Breast epithelium (tissue), 4 donors: ENCODE measurements at regions not wholly inside any gene's neighbourhood (a gene's known extent, or its start where the extent isn't known, plus 50 kb on each side); places are given as distances from the start of the nearest gene placed in this dataset.

Experiments used
- DNase-seq, 2 donors: peaks; one replicate each; pipeline ENCODE4 v3.0.0-alpha.2; 2019; ENCODE audit warnings: low spot score in 2 of 2
- H3K27ac ChIP-seq, 2 donors: fragments of 200-600 bp; sonication (generic) in 1 of 2; one replicate each; pipeline ENCODE4 v1.5.1; 2016 to 2019; ENCODE audit warnings: mild to moderate bottlenecking in 1 of 2
- H3K27me3 ChIP-seq, 2 donors: fragments of 200-600 bp; sonication (generic) in 1 of 2; one replicate each; pipeline versions ENCODE4 v1.5.1 to v1.6.0; 2017 to 2019; ENCODE audit warnings: control low read depth in 1 of 2, mild to moderate bottlenecking in 1 of 2
- H3K36me3 ChIP-seq: fragments of 200-600 bp; one replicate; pipeline ENCODE4 v1.5.1; 2019
- H3K4me1 ChIP-seq, 2 donors: fragments of 200-600 bp; sonication (generic); one replicate each; pipeline ENCODE4 v1.5.1; 2016 to 2019; ENCODE audit warnings: control low read depth in 1 of 2
- H3K4me3 ChIP-seq, 3 donors: fragments of 200-600 bp; sonication (generic); 1 replicate in 2 of 3; 2 replicates in 1 of 3; pipeline ENCODE4 v1.5.1; 2016 to 2019; ENCODE audit warnings: mild to moderate bottlenecking in 3 of 3, moderate library complexity in 2 of 3
- H3K9me3 ChIP-seq, 2 donors: fragments of 200-600 bp; sonication (generic) in 1 of 2; one replicate each; pipeline ENCODE4 v1.5.1; 2016 to 2019; ENCODE audit warnings: control low read depth in 1 of 2
- CTCF ChIP-seq, 3 donors: fragments of 450-650 bp; IDR thresholded peaks; one replicate each; pipeline ENCODE4 v1.5.1; 2016 to 2017; ENCODE audit warnings: antibody characterized with exemption in 3 of 3, mild to moderate bottlenecking in 3 of 3, moderate library complexity in 3 of 3
- POLR2A ChIP-seq: fragments of 450-650 bp; IDR thresholded peaks from one replicate; pipeline ENCODE4 v1.6.1; 2016; ENCODE audit warnings: antibody characterized with exemption, mild to moderate bottlenecking, moderate library complexity
- POLR2AphosphoS5 ChIP-seq, 3 donors: sonication (generic); formaldehyde crosslinking; IDR thresholded peaks; one replicate each; pipeline ENCODE4 v1.6.1; 2017; ENCODE audit warnings: antibody characterized with exemption in 3 of 3
- intact Hi-C: fragments of 100-400 bp; cut with DNase I; formaldehyde crosslinking; loops from one replicate; pipeline ENCODE4 v1.15.1; 2023; ENCODE audit warnings: low total_unique reads

DNA sequence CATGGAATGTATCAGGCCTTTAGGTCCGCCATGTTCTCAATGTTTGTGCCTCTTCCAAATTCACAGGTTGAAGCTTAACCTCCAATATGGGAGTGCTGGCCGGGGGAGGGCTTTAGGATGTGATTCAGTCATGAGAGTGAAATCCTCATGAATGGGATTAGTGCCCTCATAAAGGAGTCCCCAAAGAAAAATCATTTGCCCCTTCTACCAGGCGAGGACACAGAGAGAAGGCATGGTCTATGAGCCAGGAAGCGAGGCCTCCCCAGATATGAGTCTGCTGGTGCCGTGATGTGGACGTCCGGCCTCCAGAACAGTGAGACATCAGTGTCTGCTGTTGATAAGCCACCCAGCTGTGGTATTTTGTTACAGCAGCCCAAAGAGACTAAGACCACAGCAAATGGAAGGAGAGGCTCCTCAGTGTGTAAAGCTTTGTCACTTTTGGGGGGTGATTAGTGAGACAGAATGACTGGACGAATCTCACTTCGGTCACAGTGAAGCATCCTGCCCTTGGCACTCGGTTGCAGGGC, 231.3 kb upstream of the KLF6 start:
- Histone ChIP-seq H3K4me1 (no peaks in the 10 kb centered on the region), H3K27ac (no peak overlapping the region), H3K36me3 (no peaks in the 10 kb centered on the region), H3K9me3 (no peaks in the 10 kb centered on the region), H3K4me3 (no peak overlapping the region), H3K27me3 (no peaks in the 10 kb centered on the region)
- no peak for DNase-seq
- intact Hi-C loops = no loop called here
- TF ChIP-seq POLR2AphosphoS5 (IDR thresholded peaks at IDR 0.05) = no peak
- no peak for TF ChIP-seq POLR2A
- no peak for TF ChIP-seq CTCF (IDR thresholded peaks at IDR 0.05)

- Histone ChIP-seq H3K9me3 (no peaks in the 10 kb centered on the region), H3K36me3 (no peaks in the 10 kb centered on the region), H3K4me3 (no peak overlapping the region), H3K4me1 (no peaks in the 10 kb centered on the region), H3K27me3 (no peaks in the 10 kb centered on the region), H3K27ac (no peak overlapping the region)
- TF ChIP-seq POLR2AphosphoS5 (IDR thresholded peaks at IDR 0.05) (no peak), CTCF (IDR thresholded peaks at IDR 0.05) (no peak), POLR2A (no peak)
- DNase-seq = no peak
- intact Hi-C loops = no loop called here
These were observed 228.7 kb upstream of the KLF6 start for GRCh38 chr10:4013651-4014121.

- intact Hi-C loops = no loop called here
- TF ChIP-seq POLR2AphosphoS5 (IDR thresholded peaks at IDR 0.05) = no peak
- TF ChIP-seq POLR2A = no peak
- TF ChIP-seq CTCF (IDR thresholded peaks at IDR 0.05) = no peak
- no peaks in the 10 kb centered on the region for H3K36me3 ChIP-seq
- no peaks in the 10 kb centered on the region for H3K4me1 ChIP-seq
- H3K9me3 ChIP-seq = no peaks in the 10 kb centered on the region
- no peaks in the 10 kb centered on the region for H3K27me3 ChIP-seq
- no peak overlapping the region for H3K27ac ChIP-seq
- DNase-seq = no peak
- H3K4me3 ChIP-seq = no peak overlapping the region
These were observed 227.8 kb upstream of the KLF6 start for GRCh38 chr10:4012848-4013247.

DNA sequence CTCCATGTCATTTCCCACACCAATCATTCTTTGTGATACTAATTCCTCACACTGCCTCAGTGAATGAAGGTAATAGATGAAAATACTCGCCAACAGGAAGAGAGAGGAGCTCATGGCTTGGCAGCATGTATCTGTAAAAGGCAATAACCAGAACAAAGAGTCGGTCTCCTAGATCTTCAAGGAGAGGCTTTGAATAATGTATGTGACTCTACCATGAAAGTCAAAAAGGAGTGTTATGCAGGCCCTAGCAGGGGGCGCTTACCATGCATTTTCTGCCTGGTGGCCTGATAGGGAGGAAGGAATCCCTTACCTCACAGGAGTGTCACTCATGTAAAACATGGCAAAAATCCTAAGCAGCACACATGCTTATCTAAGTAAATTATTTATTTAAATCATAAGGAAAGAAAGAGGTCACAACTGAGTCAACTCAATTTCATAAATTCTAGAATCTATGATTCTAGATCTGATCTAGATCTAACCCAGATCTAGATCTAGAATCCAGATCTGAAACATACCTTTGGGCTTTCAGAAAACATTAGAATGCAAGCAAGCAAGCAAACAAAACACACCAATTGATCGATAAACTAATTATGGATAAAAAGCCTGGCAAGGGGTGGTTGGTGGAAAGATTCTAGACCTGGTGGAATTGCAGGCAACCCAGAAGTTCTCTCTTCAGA, 226.3 kb upstream of the KLF6 start:
- TF ChIP-seq POLR2AphosphoS5 (IDR thresholded peaks at IDR 0.05) (no peak), CTCF (IDR thresholded peaks at IDR 0.05) (no peak), POLR2A (no peak)
- Histone ChIP-seq H3K27ac (no peak overlapping the region), H3K4me3 (no peak overlapping the region), H3K4me1 (no peaks in the 10 kb centered on the region), H3K9me3 (no peaks in the 10 kb centered on the region), H3K27me3 (no peaks in the 10 kb centered on the region), H3K36me3 (no peaks in the 10 kb centered on the region)
- DNase-seq = no peak
- intact Hi-C loops = no loop called here

DNA sequence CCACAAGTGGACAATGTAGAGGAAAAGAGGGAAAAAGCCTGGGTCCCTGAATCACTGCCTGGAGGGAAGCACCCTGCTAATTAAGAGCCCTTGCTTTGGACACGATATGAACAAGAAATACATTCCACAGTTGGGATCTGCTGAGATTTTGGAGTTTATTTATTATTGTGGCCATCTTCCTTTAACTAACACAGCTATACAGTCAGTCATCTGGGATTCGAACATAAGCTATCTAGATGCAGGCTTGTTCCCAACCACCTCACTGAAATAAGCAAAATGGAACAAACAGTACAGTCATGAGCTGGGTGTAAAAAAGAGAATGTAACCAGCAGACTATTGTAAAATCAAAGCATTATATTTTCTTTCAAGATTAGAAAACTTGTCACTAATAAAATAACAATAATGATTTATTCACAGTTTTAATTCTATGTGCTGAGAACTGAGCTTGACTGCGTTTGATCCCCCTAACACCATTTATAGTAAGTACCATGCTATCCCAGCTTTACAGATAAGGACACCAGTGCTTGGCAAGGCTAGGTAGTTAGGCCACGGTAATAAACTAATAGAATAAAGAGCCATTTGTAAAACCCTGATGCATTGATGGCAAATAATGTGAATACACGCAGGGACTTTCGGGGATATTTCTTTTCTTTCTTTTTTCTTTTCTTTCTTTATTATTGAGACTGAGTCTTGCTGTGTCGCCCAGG, 223.8 kb upstream of the KLF6 start:
- Histone ChIP-seq H3K9me3 (no peaks in the 10 kb centered on the region), H3K27me3 (no peaks in the 10 kb centered on the region), H3K4me1 (no peaks in the 10 kb centered on the region), H3K27ac (no peak overlapping the region), H3K4me3 (no peak overlapping the region), H3K36me3 (no peaks in the 10 kb centered on the region)
- no peak for TF ChIP-seq CTCF (IDR thresholded peaks at IDR 0.05)
- no peak for TF ChIP-seq POLR2A
- no peak for TF ChIP-seq POLR2AphosphoS5 (IDR thresholded peaks at IDR 0.05)
- intact Hi-C loops = no loop called here
- DNase-seq = no peak
